Kidney (tissue), 13 donors: ENCODE measurements at regions not wholly inside any gene's neighbourhood (a gene's known extent, or its start where the extent isn't known, plus 50 kb on each side); places are given as distances from the start of the nearest gene placed in this dataset.

Experiments
- DNase-seq, 5 donors: peaks; one replicate each; pipeline ENCODE4 v3.0.0-alpha.2; 2013 to 2020
- FAIRE-seq: peaks from 2 replicates; lab custom pipeline; 2012; peaks lifted over from hg19 to GRCh38; lab: Jason Lieb, UNC
- H3K27ac ChIP-seq, 2 donors: one replicate each; pipeline ENCODE4 v1.7.0; 2013; ENCODE audit warnings: low read depth in 2 of 2, low read length in 2 of 2, inconsistent platforms in 1 of 2
- H3K27me3 ChIP-seq: one replicate; pipeline ENCODE4 v1.7.1; 2013; ENCODE audit warnings: low read length, inconsistent platforms; ENCODE audit not compliant: control insufficient read depth, insufficient read depth
- H3K36me3 ChIP-seq, 3 donors: one replicate each; pipeline versions ENCODE4 v1.7.0 to v1.7.1; 2013; ENCODE audit warnings: low read length in 3 of 3, control low read depth in 1 of 3, inconsistent platforms in 1 of 3; ENCODE audit not compliant: insufficient read depth in 3 of 3, control insufficient read depth in 2 of 3
- H3K4me1 ChIP-seq, 3 donors: one replicate each; pipeline versions ENCODE4 v1.7.0 to v1.7.1; 2013; ENCODE audit warnings: low read length in 3 of 3, inconsistent platforms in 1 of 3, low read depth in 1 of 3; ENCODE audit not compliant: control insufficient read depth in 2 of 3, insufficient read depth in 2 of 3
- H3K4me3 ChIP-seq, 3 donors: one replicate each; pipeline versions ENCODE4 v1.7.0 to v1.8.1; 2013; ENCODE audit warnings: low read length in 3 of 3, control low read depth in 1 of 3, inconsistent platforms in 1 of 3
- H3K9ac ChIP-seq, 3 donors: one replicate each; pipeline versions ENCODE4 v1.7.0 to v1.7.1; 2013; ENCODE audit warnings: low read length in 3 of 3, control low read depth in 1 of 3, inconsistent platforms in 1 of 3
- H3K9me3 ChIP-seq, 3 donors: one replicate each; pipeline versions ENCODE4 v1.7.0 to v1.7.1; 2013; ENCODE audit warnings: low read length in 3 of 3, control low read depth in 1 of 3, inconsistent platforms in 1 of 3; ENCODE audit not compliant: control insufficient read depth in 2 of 3, insufficient read depth in 1 of 3
- CTCF ChIP-seq: IDR thresholded peaks from 3 replicates; pipeline ENCODE4 v1.5.1; 2012; ENCODE audit warnings: mild to moderate bottlenecking, moderate library complexity, borderline replicate concordance; ENCODE audit not compliant: insufficient read depth; ENCODE audit errors: extremely low read depth
- intact Hi-C: fragments of 100-400 bp; cut with DNase I; formaldehyde crosslinking; loops from one replicate; pipeline ENCODE4 v1.11.1; 2022
- donor health status: control.
- donor health status: control.
- donor health status: control.
- donor health status: control.
- donor health status: control.
- donor health status: DM: yes; HTN: yes; CAD: no.
- donor health status: Normal renal cell carcinoma (clear cell type).

DNA sequence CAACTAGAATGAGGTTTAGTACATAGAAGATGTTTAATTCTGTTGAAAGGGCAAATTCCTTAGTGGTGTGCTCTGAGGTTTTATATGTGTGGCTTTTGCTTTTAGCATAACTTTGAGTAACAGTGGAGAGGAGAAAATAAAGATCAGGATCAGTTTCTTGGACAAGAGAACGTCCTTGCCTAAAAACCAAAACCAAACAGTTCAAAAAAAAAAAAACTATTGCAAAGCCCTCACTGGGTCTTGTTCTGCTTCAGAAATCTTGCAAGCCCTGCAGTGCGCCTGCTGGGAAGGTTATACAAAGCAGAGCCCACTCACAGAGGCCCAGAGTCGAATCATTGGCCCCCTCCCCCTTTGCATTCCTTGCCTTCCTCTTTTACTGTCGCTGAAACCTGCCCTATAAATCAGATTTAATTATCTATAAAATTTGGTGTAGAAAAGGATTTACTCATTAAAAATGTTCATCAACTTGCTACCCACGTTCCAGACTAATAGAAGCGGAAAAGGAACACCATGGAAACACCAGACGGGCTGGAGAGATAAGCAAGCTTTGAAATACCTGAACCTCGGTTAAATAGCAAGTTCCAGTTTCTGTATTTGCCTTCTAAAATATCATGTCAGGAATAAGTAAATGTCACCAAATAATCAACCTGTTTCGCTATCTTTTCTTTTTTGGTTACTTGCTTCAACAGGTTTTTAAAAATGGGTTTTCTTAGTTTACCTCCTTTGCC lies 201.6 kb upstream of the PTBP2 start:
- Histone ChIP-seq H3K4me3 (peak overlapping the region in 1 of 3 donors; percentile 7), H3K36me3 (no peaks in the 10 kb centered on the region), H3K9me3 (no peaks in the 10 kb centered on the region), H3K9ac (no peak overlapping the region), H3K27ac (no peak overlapping the region), H3K27me3 (no peaks in the 10 kb centered on the region), H3K4me1 (peaks cover 0 to 5% (median 3%) of the 10 kb centered on the region in 3 donors)
- TF ChIP-seq CTCF, result no peak
- DNase-seq (peak; percentile 49 to 92 (median 84)), FAIRE-seq (no peak)
- intact Hi-C loops, result no loop called here

DNA sequence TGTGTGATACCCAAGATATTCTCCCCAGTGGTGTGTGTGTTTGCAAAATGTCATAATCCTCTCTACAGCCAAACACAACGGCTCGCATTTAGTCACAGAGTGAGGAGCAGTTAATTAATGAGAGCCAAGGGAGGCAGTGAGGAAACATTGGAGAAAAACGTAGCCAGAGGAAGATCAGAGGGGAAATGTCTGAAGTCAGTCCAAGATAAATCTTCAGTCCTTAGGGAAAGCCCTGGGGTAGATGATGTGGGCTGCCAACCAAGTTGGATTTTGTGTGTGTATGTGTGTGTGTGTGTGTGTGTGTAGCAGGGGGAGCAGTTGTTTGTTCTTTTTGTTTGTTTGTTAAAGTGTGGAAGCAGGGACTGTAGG lies 201.0 kb upstream of the PTBP2 start:
- intact Hi-C loops, result no loop called here
- no peaks in the 10 kb centered on the region for H3K36me3 ChIP-seq
- H3K4me1 ChIP-seq, result peaks cover 0 to 5% (median 3%) of the 10 kb centered on the region in 3 donors
- FAIRE-seq (no peak), DNase-seq (peak in 4 of 5 donors; percentile 44 to 79 (median 66))
- no peak overlapping the region for H3K9ac ChIP-seq
- no peak overlapping the region for H3K27ac ChIP-seq
- no peak for TF ChIP-seq CTCF
- H3K9me3 ChIP-seq, result no peaks in the 10 kb centered on the region
- H3K4me3 ChIP-seq, result peak overlapping the region in 1 of 3 donors; percentile 7
- no peaks in the 10 kb centered on the region for H3K27me3 ChIP-seq

DNA sequence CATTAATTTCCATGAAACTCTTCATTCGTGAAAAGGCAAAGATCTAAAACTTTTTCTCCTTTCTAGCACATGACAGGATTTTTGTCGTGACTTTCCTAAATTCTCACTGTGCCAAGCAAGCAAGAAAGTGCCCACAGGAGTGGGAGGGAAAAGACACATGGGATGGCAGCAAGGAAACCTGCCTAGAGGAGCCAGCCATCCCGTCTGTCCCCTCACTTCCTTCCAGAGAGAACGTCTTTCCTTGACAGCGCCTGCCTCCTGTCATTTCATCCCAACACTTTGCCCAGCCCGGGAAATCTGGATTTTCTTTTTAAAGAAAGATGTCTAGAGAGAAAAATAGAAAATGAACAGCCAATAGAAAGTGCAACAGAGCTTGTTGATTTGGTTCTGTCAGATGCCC lies 200.6 kb upstream of the PTBP2 start:
- no peak for TF ChIP-seq CTCF
- no peaks in the 10 kb centered on the region for H3K36me3 ChIP-seq
- intact Hi-C loops, result no loop called here
- FAIRE-seq (no peak), DNase-seq (no peak)
- H3K27ac ChIP-seq, result no peak overlapping the region
- no peak overlapping the region for H3K4me3 ChIP-seq
- H3K4me1 ChIP-seq, result peaks cover 0 to 5% (median 3%) of the 10 kb centered on the region in 3 donors
- no peak overlapping the region for H3K9ac ChIP-seq
- no peaks in the 10 kb centered on the region for H3K27me3 ChIP-seq
- no peaks in the 10 kb centered on the region for H3K9me3 ChIP-seq
